CD4-positive, alpha-beta T cell treated with Interleukin-10 for 1 hour (primary cell): ENCODE measurements at regions not wholly inside any gene's neighbourhood (a gene's known extent, or its start where the extent isn't known, plus 50 kb on each side); places are given as distances from the start of the nearest gene placed in this dataset.

ENCODE experiments used
- DNase-seq: peaks from one replicate; pipeline ENCODE4 v3.0.0-alpha.2; 2020

DNA sequence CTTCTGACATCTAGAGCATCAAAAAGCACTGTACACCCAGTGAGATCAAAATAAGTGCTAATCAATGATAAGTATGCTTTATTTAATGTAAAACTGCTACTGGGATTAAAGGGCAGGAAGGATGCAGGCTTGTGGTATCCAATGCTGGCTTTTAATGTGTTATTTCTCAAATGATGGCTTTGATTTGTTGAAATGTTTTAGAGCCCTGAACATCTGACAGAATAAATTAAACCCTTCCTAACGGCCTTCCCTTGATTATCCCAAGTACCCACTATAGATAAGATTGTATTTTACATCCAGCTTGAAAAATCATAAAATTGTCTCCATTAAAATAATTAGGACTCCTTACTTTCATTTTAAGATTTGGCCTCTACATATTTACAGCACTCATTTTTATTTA lies 382.9 kb downstream of the HNRNPD start:
- no peak for DNase-seq

DNA sequence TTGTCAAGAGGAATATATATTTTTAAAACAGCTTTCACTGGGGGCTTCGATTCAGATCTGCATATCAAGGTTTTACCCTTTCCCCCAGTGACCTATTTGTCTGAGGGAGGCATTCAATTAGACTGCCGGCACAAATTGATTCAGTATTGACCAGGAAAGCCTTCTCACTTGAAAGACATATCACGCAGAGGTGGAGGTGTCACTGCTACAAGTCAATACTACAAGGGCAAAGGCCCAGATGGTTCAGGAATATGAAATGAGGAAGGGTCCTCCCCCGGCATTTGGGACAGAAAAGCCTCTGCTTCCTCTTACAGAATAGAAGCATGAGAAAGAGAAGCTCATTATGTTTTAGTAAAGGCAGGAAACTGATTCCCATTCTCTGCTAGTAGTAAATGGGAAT lies 383.6 kb downstream of the HNRNPD start:
- no peak for DNase-seq

DNA sequence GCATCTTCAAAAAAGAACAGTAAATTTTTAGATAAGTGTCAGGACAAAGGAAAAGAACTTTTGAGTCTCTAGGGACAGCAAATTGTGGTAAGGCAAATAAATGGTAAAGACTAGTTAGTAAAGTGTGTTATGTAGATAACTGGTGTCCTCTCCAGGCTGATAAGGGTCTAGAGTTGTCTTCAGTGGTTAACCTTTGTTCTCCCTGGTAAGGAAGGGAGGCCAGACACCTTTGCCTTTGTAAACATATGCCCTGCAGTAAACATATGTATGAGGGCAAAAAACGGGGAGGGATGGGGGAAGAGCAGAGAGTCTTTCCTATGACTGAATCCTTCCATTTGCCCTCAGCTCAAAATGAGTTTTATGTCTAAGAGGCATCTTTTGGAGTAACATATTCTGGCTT lies 384.6 kb downstream of the HNRNPD start:
- no peak for DNase-seq

DNA sequence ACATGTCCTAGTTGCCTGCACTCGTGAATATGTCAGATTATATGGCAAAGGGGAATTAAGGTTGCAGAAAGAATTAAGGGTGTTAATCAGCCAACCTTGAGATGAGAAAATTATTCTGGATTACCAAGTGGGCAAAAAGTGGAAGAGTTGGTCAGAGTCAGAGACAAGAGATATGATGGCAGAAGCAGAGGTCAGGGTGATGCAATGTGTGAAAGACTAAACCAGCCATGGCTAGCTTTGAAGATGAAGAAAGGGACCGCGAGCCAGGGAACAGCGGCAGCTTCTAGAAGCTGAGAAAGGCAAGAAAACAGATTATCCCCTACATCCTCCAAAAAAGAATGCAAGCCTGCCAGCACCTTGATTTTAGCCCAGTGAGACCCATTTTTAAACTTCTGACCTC lies 385.6 kb downstream of the HNRNPD start:
- DNase-seq, result no peak

DNA sequence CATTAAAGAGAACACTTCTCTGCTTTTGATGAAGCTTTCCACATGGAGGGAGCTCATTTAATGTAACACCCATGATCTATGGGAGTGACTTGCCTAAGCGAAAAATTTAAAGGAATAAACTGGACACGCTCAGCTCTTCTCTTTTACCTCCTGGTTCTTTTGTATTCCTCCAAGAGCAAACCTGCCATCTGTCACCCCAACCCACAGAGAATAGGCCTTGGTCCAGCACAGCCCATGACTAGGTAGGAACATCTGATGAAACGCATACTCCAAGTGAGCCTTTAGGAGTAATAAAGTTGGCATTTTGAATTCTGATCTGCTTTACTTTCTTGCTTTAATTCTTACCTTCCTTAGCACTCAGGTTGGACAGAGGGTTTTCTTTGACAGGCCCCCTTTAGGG lies 389.0 kb downstream of the HNRNPD start:
- no peak for DNase-seq

DNA sequence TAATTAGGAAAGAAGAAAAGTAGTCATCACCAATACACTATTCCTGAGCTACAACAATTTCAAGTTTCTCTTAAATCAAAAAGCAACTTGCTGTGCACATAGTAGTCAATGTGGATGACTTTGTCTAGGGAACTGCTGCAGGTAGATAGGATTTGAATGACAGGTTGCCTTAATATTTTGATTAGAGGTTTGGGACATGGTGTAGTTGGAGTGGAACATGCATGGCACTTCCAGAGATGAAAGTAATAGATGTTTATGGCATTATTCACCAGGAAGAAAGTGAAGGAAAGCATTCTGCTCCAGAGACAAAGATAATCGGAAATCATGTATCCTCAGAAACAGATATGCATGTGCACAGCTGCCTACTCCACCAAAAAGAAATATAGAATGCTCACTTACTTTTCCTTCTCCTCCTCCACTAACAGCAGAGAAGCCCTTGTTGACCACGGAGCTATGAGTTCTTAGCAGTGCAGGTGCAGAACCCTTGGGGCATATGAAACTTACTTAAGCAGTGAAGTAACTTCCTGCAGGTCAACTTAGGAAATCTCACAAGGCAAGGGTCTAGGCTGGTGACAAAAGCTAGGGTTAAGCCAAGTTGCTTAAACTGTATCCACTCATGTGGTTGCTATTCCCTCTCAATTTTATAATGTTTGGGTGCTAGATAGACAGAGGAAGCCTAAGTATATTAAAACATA lies 390.8 kb downstream of the HNRNPD start:
- DNase-seq, result no peak

DNA sequence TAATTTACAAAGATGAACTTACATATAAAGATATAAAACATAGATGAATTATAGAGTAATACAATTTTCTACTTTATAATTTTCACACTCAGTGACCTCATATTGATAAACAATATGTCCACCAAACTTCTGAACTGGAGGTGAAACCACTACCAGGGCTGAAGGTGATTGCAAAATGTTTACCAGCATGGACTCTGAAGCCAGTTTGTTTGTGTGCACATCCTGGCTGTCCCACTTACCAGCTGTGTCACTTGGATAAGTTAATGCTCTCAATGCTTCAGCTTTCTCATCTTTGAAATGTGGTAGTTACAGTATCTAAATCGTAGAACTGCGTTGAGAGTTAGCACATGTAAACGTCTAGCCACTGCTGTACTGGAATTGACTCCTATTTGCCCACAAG lies 392.6 kb downstream of the HNRNPD start:
- DNase-seq, result no peak

DNA sequence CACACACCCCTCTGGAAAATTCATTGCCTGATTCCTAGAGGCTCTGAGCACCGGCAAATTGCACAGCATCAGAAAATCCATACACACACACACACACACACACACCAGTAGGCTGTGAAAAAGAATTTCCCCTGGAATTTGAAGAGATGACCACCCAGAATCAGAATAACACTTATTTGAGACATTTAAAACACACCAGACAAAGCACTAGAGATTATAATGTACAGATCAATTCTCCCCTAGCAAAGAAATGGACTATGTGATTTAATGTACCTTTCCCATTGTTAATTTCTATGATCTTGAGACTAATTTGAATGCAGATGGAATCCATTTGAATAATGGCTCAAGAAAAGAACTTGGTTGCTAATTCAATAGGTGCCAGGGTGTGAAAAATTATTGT lies 399.3 kb downstream of the HNRNPD start:
- DNase-seq, result no peak

DNA sequence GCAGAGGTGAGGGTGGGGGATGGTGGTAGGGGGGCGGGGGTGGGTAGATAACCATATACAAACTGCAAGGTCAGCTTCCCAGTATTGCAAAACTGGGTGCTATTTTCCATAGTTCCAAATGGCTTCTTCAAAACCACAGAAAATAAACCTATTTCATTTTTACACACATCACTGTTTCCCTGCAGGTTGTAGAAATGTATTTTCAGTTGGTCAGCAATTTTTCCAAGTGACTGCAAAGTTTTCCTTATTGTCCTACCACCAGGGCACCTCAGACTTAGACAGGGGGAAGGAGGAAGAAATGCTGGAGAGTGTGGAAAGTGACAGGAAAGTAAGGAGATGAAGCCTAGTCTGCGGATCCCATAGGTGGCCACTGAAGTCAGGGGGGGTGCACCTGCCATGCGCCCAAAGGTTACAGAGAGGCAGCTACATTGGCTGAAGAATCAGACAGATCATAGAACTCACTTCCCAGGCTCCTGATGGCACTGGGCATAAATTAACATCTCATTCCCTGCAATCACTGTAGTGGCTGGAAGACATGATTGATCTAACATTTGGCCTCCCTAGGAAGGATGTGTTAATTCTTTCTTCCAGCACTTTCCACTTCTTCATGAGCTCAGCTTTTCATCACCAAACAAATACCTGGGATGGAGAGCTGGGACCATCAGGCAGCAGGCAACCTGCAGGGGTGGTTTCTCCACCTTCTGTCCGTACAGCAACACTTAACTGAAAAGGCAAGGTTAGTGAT lies 402.0 kb downstream of the HNRNPD start:
- DNase-seq, result no peak

DNA sequence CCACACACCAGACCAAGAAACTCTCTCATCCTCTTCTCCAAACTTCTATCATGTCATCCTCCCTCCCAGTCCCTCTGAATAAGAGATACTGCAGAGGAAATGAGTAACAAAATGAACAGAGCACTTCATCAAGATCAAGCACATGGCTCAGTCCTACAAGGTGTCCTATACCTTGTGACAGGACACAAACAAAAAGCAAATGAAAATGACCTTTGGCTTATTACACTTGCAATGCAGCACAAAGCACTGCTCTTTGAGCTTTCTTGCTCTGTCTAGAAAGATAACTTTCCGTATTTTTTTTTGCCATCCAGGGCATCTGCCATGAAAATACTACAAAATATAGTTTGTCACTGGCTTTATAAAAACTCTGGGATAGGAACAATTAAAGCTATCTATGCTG lies 402.7 kb downstream of the HNRNPD start:
- DNase-seq, result no peak

DNA sequence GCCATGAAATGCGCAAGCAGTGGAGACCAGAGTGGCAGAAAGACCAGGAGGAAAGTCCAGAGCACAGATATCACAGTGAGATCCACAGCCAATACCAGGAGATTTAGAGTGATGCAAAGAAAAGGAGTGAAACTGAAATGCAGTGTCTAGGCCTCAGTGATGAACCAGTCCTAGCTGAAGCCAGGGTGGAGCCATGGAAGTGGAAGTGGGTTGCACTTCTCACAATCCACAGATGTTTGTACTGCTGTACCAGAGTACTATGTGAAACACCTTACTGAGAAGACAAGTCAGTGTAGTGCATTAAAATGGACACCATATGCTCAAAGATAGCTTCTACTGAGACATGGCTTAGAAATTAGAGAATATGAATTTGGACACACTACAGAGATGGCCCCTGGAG lies 403.3 kb downstream of the HNRNPD start:
- DNase-seq, result no peak

DNA sequence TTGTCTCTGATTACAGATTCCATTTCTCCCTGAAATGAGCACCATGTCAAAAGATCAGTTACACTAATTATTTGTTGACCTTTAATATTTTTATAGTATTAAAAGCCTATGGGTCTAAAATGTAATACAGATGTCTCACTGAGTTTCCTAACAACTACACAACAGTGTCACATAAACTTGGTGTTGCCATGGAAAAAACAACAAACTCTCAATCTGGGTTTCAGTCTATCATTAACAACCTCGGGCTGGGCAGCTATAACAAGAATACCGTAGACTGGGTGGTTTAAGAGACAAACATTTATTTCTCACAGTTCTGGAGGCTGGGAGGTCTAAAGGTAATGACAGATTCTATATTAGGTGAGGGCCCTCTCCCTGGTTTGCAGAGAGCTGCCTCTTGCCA lies 407.1 kb downstream of the HNRNPD start:
- DNase-seq, result no peak

DNA sequence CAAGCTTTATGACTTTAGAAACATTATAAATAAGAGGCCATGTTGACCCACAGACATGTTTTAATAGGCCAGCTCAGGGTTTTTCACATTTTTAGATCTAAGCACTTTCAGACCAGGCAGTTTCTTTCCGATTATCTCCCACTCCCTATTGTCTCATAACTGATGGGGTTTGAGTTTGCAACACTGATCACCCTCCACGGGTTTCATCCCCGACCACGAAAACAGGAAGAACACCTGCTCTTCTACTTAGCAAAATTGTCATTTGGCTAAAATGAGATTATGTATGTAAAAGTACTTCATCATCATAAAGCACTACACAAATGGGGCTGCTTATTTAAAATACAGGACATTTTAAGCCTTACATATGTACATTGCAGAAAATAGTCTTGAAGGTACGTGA lies 407.9 kb downstream of the HNRNPD start:
- DNase-seq, result no peak

DNA sequence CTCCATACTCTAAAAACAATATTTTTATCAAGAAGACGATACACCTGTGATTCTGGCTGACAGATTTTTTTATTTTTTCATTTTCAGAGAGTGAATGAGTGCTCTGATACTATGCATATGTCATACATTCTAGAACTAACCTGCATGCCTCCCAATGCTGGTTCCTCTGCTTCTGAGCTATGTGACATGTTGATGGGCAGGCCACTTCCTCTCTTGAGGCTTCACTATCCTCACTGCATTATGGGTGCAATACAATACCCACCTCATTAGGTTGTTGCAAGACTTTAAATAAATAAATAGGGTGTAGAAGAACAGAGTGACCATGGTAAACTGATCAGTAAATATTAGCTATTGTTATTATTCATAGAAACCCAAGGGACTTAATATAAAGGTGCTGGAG lies 408.3 kb downstream of the HNRNPD start:
- DNase-seq, result no peak

DNA sequence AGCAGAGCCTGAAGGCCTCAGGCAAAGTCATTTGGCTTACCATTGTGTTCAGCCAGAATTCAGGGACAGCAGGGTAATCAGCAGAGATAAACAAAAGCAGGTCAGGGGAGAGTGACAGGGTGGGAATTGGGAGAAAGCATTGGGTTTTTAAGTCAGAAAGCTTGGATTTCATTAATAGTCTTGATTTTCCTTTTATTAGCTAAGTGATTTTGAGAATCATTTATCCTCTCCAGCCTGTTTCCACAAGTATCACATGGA lies 410.1 kb downstream of the HNRNPD start:
- DNase-seq, result no peak

DNA sequence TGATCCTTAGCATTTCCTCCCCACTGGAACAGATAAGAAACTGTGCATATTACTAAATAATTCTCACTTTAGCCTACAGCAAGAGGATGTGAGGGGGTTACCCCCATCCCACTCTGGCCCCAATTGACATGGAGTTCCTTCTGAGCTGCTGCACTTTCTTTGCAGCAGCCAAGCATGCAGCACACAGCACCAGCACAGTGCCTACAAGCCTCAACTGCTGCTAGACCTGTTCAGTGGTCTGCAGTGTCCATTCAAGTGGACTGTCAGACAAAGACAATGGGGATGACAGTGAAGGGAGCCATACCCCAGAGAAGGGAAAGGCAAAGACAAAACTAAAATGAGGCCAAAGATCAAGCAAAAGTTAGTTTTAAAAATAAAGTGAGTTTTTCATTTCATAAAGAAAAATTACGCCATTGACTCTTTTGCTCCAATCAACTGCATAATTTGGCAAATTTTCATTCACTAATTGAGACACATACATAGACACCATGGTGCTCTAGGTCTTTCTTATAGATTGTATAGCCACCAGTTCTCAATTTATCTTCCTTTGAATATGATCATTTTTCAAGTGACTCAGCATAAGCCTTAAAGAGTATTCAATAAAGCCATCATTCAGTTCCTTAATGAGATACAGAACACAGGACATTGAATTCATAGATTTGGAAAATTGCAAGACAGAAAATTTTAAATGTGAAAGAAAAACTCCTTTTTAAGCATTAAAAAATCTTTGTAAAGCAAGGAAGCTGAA lies 410.6 kb downstream of the HNRNPD start:
- no peak for DNase-seq

DNA sequence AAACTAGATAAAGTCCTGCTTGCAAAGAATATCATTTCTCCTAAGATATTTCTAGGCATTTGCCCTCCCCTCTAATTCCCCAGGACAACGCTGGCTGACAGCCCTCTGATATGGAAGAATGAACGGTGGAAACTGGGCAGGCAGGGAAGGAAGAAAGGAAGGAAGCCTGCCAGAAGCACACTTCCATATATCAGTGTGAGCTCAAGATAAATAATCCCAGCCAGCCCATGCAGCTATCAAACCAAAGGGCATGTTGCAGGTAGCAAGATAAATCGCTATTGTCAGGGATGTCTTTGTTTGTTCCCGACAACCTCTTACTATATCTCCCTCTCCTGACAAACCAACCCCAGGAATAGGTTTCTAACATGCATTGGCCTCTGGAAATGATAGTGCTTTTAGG lies 412.8 kb downstream of the HNRNPD start:
- DNase-seq, result no peak

DNA sequence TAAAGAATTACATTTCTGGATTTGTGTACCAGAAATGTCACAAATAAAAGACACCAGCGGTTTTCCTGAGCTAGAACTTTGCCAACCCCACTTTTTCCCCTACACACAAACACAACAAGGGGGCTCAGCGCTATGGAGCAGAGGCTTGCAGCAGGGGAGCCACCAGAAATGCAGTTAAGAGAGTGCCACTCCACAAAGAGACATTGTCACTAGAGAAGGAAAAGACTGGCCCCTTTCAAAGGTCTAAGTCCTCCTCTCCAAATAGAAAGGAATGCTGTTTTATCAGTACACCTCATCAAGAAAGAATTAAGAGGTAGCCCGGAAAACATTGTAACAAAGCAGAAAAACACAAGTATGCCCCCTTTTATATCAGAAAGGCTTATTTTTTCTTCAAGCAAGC lies 419.5 kb downstream of the HNRNPD start:
- DNase-seq, result no peak

DNA sequence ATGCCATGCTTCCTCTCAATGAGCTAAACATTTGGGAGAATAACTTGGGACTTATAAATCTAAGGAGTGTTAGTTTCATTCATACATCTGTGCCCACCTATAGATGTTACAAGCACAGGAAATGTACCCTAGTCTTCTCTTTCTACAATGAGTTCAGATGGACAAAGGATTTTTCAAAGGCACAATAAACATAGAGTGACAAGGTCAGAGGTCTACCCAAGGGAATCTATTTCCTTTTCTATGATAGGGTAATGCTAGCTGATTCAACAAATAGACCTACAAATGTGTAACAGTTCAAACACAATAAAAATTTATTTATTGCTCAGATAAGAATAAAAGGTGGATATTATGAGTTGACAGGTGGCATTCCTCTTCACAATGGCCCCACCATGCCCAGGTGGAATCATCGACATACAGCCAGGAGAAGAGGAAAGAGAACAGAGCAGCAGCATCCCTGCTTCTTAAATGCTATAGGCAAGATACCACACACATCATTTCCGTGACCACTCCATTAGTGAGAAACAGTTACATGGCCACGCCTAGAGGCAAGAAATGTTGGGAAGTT lies 421.8 kb downstream of the HNRNPD start:
- DNase-seq, result no peak

DNA sequence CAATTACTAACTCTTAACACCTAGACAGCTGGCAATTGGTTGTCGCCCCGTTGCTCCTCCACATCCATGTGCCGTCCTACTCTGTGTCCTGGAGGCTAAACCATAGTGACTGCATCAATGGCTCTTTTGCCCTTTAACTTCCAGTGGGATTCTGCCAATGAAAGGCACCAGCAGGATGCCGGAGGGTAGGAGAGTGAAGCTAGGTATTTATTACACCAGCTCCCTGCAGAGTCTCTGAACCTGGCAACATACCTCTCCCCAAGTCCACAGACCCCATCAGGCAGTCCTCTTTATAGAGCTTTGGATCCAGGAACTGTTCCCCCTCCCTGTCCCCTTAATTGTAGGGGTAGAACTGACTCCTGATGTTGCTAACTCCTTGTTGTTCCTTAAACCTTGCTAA lies 426.8 kb downstream of the HNRNPD start:
- no peak for DNase-seq

DNA sequence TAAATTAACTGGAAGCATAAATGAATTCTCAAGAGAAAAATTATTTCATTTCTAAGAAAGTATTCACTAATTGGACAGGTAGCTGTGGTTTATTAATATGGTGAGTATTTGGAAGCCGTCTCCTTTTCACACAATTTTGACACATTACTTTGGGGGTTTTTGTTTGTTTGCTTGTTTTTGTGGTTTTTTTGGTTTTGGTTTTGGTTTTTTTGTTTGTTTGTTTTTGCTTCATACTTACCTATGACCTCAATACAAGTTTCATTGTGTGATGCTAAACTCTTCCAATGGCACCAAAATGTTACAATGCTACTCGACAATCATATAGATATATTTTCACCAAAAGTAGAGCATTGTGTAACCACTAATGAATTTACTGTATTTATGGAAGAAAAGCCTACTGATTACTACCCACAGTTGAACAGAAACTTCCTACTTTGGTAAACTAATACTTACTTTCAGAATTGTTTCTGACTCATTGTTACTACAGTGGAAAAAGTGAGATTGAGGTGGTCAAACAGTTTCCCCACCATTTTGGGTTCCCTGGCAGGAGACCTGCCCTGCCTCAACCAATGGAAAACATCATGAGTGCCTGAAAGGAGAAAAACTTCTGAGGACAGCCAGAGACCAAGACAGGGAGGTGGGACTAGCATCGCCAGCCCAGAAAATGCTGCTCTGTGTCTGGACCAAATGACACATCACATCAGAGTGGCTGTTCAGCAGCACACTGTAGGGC lies 443.1 kb downstream of the HNRNPD start:
- no peak for DNase-seq

DNA sequence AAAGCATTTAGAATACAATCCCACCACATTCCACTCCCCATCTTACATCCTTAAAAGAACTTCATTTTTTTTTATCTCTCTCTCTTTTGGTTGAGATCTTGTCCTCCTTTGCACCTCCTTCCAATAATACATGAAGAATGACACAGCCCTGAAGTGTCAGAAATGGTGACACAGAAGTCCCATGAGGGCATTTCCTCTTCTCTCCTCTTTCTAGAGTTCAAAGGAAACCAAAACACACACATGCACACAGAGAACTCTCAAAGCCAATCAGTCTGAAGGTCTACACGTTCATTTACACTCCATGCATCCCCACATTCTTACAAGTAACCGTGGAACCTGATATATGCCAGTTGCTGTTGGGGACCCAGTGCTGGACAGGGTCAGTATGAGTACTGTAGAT lies 450.7 kb downstream of the HNRNPD start:
- no peak for DNase-seq

DNA sequence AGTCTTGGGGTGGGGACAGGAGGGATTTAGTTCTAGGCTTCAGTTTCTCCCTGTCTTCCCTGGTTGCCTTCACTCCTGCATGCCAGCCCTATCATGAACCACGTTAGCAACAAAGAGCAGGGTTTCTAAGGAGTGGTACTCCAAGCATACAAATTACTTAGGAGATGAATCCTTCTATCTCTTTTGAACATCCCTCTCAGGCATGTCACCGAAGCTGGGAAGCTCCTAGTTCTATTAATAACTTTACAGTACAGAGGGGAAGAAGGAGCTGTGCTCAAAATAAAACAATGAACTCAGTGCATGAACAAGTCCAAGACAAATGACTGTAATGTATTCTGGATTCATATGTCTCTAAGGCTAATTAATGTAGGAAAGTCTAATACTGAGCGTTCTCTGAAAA lies 450.6 kb upstream of the RASGEF1B start:
- no peak for DNase-seq
